WTC11 (cell line): ENCODE measurements at regions not wholly inside any gene's neighbourhood (a gene's known extent, or its start where the extent isn't known, plus 50 kb on each side); places are given as distances from the start of the nearest gene placed in this dataset.

Experiments used
- CTCF ChIP-seq: fragments of 200-600 bp; IDR thresholded peaks from 2 replicates; pipeline ENCODE4 v1.8.0; 2022; ENCODE audit warnings: antibody characterized with exemption
- E2F4 ChIP-seq: sonication (generic); formaldehyde crosslinking; IDR thresholded peaks from 2 replicates; pipeline ENCODE4 v1.8.1; 2022; ENCODE audit warnings: low read depth, mild to moderate bottlenecking, moderate library complexity, missing genetic modification reagents, borderline replicate concordance
- ESRRA ChIP-seq: sonication (generic); formaldehyde crosslinking; IDR thresholded peaks from 2 replicates; pipeline ENCODE4 v1.8.1; 2022; ENCODE audit warnings: mild to moderate bottlenecking, missing genetic modification reagents, borderline replicate concordance
- NFE2L1 ChIP-seq: sonication (generic); formaldehyde crosslinking; IDR thresholded peaks from 2 replicates; pipeline ENCODE4 v1.8.1; 2023; ENCODE audit warnings: missing genetic modification reagents
- NR2C2 ChIP-seq: sonication (generic); formaldehyde crosslinking; IDR thresholded peaks from 2 replicates; pipeline ENCODE4 v1.8.0; 2022; ENCODE audit warnings: mild to moderate bottlenecking, missing genetic modification reagents
- TCF7 ChIP-seq: sonication (generic); formaldehyde crosslinking; IDR thresholded peaks from 2 replicates; pipeline ENCODE4 v1.8.0; 2022; ENCODE audit warnings: mild to moderate bottlenecking, low read depth, missing genetic modification reagents, moderate library complexity
- TEAD4 ChIP-seq: sonication (generic); formaldehyde crosslinking; IDR thresholded peaks from 2 replicates; pipeline ENCODE4 v1.8.0; 2022; ENCODE audit warnings: mild to moderate bottlenecking, missing genetic modification reagents
- ZBTB43 ChIP-seq: sonication (generic); formaldehyde crosslinking; IDR thresholded peaks from 2 replicates; pipeline ENCODE4 v1.8.1; 2023; ENCODE audit warnings: mild to moderate bottlenecking, missing genetic modification reagents
- ZNF232 ChIP-seq: sonication (generic); formaldehyde crosslinking; IDR thresholded peaks from 2 replicates; pipeline ENCODE4 v1.8.0; 2022; ENCODE audit warnings: mild to moderate bottlenecking, missing genetic modification reagents
- ZNF512 ChIP-seq: sonication (generic); formaldehyde crosslinking; IDR thresholded peaks from 2 replicates; pipeline ENCODE4 v1.8.1; 2022; ENCODE audit warnings: missing genetic modification reagents, borderline replicate concordance
- TF ChIP-seq, protein P1 (sequence below): sonication (generic); formaldehyde crosslinking; IDR thresholded peaks from 2 replicates; pipeline ENCODE4 v1.8.1; 2023; ENCODE audit warnings: mild to moderate bottlenecking, missing genetic modification reagents, moderate library complexity
- TF ChIP-seq, protein P2 (sequence below): sonication (generic); formaldehyde crosslinking; conservative IDR thresholded peaks from 2 replicates; pipeline ENCODE4 v1.8.1; 2022; ENCODE audit warnings: mild to moderate bottlenecking, missing genetic modification reagents

DNA sequence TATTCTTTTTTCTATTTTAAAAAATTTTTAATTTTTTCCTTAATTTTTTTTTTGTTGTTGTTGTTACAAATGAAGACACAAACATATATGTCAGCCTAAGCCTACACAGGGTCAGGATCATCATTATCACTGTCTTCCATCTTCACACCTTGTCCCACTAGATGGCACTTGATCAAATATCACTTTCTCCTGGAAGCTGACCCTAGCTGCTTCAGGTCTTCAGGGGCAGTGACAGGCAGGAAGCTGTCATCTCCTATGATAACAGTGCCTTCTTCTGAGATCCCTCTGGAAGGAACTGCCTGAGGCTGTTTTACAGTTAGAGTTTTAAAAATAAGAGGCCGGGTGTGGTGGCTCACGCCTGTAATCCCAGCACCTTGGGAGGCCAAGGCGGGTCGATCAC lies 70.2 kb upstream of the EEF1E1 start:
- TF ChIP-seq TCF7 (CRISPR knock-in tag) = no peak
- TF ChIP-seq CTCF = no peak
- TF ChIP-seq ZNF232 (CRISPR knock-in tag) = no peak
- TF ChIP-seq ZNF512 (CRISPR knock-in tag) = no peak
- TF ChIP-seq NFE2L1 (CRISPR knock-in tag) = no peak
- no peak for TF ChIP-seq ESRRA (CRISPR knock-in tag)
- TF ChIP-seq, protein P1, sequence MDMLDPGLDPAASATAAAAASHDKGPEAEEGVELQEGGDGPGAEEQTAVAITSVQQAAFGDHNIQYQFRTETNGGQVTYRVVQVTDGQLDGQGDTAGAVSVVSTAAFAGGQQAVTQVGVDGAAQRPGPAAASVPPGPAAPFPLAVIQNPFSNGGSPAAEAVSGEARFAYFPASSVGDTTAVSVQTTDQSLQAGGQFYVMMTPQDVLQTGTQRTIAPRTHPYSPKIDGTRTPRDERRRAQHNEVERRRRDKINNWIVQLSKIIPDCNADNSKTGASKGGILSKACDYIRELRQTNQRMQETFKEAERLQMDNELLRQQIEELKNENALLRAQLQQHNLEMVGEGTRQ (CRISPR knock-in tag) = no peak
- no peak for TF ChIP-seq E2F4 (CRISPR knock-in tag)
- TF ChIP-seq, protein P2, sequence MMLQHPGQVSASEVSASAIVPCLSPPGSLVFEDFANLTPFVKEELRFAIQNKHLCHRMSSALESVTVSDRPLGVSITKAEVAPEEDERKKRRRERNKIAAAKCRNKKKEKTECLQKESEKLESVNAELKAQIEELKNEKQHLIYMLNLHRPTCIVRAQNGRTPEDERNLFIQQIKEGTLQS = no peak
- no peak for TF ChIP-seq ZBTB43 (CRISPR knock-in tag)
- no peak for TF ChIP-seq NR2C2
- TF ChIP-seq TEAD4 = no peak
